ENCODE measurements at regions not wholly inside any gene's neighbourhood (a gene's known extent, or its start where the extent isn't known, plus 50 kb on each side); places are given as distances from the start of the nearest gene placed in this dataset.

- no peak for DNase-seq
- no peak for TF ChIP-seq POLR2A (IDR thresholded peaks at IDR 0.05)
- TF ChIP-seq CTCF (IDR thresholded peaks at IDR 0.05) = no peak
- intact Hi-C loops (cut with DNase I; ENCODE audit: low total_unique reads) = no loop called here
- H3K4me1 ChIP-seq = no peaks in the 10 kb centered on the region
- H3K36me3 ChIP-seq = no peaks in the 10 kb centered on the region
- no peaks in the 10 kb centered on the region for H3K27me3 ChIP-seq
- H3K27ac ChIP-seq = no peak overlapping the region
- no peak overlapping the region for H3K4me3 ChIP-seq
- no peaks in the 10 kb centered on the region for H3K9me3 ChIP-seq
Observed at GRCh38 chr11:15406851-15407351, 292.2 kb downstream of the INSC start.

- TF ChIP-seq CTCF (IDR thresholded peaks at IDR 0.05) (no peak), POLR2A (IDR thresholded peaks at IDR 0.05) (no peak)
- Histone ChIP-seq H3K4me1 (no peaks in the 10 kb centered on the region), H3K4me3 (no peak overlapping the region), H3K9me3 (no peaks in the 10 kb centered on the region), H3K27ac (no peak overlapping the region), H3K27me3 (no peaks in the 10 kb centered on the region), H3K36me3 (no peaks in the 10 kb centered on the region)
- no peak for DNase-seq
- intact Hi-C loops (cut with DNase I; ENCODE audit: low total_unique reads) = no loop called here
Observed at GRCh38 chr11:15412054-15412453, 297.3 kb downstream of the INSC start.

- H3K36me3 ChIP-seq = no peaks in the 10 kb centered on the region
- H3K4me1 ChIP-seq = no peaks in the 10 kb centered on the region
- no peak overlapping the region for H3K27ac ChIP-seq
- TF ChIP-seq CTCF (IDR thresholded peaks at IDR 0.05) = no peak
- TF ChIP-seq POLR2A (IDR thresholded peaks at IDR 0.05) = no peak
- intact Hi-C loops (cut with DNase I; ENCODE audit: low total_unique reads) = no loop called here
- H3K27me3 ChIP-seq = no peaks in the 10 kb centered on the region
- no peaks in the 10 kb centered on the region for H3K9me3 ChIP-seq
- DNase-seq = no peak
- H3K4me3 ChIP-seq = no peak overlapping the region
Observed at GRCh38 chr11:15418921-15419320, 304.2 kb downstream of the INSC start.

DNA sequence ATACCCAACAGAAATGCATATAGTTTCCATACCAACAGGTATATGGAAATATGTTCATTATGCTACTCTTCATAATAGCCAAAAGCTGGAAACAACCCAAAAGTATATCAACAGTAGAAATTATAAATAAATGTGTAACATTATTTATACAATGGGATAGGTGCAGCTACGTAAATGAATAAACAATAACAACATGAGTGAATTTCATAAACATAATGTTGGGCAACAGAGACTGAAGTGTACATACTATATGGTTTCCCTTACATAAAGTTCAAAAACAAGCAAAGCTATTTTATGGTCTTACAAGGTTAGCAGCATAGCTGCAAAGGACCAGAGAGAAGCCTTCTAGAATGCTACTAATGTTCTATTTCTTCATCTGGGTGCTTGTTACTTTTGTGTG, 305.0 kb downstream of the INSC start:
- DNase-seq = no peak
- Histone ChIP-seq H3K4me1 (no peaks in the 10 kb centered on the region), H3K27me3 (no peaks in the 10 kb centered on the region), H3K4me3 (no peak overlapping the region), H3K9me3 (no peaks in the 10 kb centered on the region), H3K27ac (no peak overlapping the region), H3K36me3 (no peaks in the 10 kb centered on the region)
- TF ChIP-seq CTCF (IDR thresholded peaks at IDR 0.05) (no peak), POLR2A (IDR thresholded peaks at IDR 0.05) (no peak)
- intact Hi-C loops (cut with DNase I; ENCODE audit: low total_unique reads) = no loop called here

DNA sequence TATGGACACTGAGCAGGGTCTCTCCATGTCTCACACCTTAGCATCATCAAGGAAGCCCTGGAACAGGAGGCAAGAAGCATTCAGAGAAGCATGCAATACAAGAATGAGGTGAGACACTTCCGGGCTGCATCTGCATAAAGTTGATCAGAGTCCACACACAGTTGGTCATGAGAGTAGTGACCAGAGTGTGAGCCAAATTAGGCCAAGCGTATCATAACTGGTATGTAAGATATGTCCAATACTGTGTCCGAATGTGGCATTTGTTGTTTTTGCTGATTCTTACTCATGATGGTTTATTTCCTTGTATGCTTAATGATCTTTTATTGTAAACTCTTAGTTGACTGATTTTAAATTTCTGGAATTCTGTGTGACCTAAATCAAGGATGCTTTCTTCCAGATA, 315.7 kb downstream of the INSC start:
- Histone ChIP-seq H3K9me3 (no peaks in the 10 kb centered on the region), H3K27ac (no peak overlapping the region), H3K4me1 (no peaks in the 10 kb centered on the region), H3K4me3 (no peak overlapping the region), H3K27me3 (no peaks in the 10 kb centered on the region), H3K36me3 (no peaks in the 10 kb centered on the region)
- no peak for DNase-seq
- intact Hi-C loops (cut with DNase I; ENCODE audit: low total_unique reads) = no loop called here
- no peak for TF ChIP-seq POLR2A (IDR thresholded peaks at IDR 0.05)
- TF ChIP-seq CTCF (IDR thresholded peaks at IDR 0.05) = no peak

All from uterus (tissue), 3 donors.